K562 (cell line): ENCODE measurements at regions not wholly inside any gene's neighbourhood (a gene's known extent, or its start where the extent isn't known, plus 50 kb on each side); places are given as distances from the start of the nearest gene placed in this dataset.

Experiments
- ATAC-seq: fragments of 200-7000 bp; cut with Tn5 transposase; 3 replicates; pipeline ENCODE4 v1.9.1; 2020; ENCODE audit warnings: moderate library complexity
- BruUV-seq: library from RNA; stranded (reverse); fragments of 400-500 nt; replicated peaks from 2 replicates; lab custom pipeline; 2021; lab: Mats Ljungman, UMichigan
- CTCF ChIA-PET: fragments of 300-600 bp; formaldehyde crosslinking; extraction: SDS; loops from one replicate; lab custom pipeline; 2021; ENCODE audit warnings: low intra/inter-chr PET ratio; lab: Yijun Ruan, JAX
- POLR2A ChIA-PET: fragments of 300-600, 350-650 bp; sonication (Branson Sonifier 250); formaldehyde crosslinking; extraction: SDS; loops from one replicate; lab custom pipeline; 2021; ENCODE audit warnings: antibody characterized with exemption, inconsistent platforms; lab: Yijun Ruan, JAX
- DNase-seq, 4 experiments: peaks; one replicate each; pipeline versions ENCODE4 v3.0.0 to v3.0.0-alpha.2; 2011 to 2018; ENCODE audit warnings: low spot score in 3 of 4, mixed read lengths in 3 of 4; ENCODE audit errors: extremely low read depth in 1 of 4
- FAIRE-seq: peaks from 2 replicates; lab custom pipeline; 2011; peaks lifted over from hg19 to GRCh38; lab: Jason Lieb, UNC
- H2AFZ ChIP-seq: 2 replicates; pipeline ENCODE4 v1.6.0; 2011; ENCODE audit warnings: low read depth, low read length, control low read depth, inconsistent platforms
- H3K27ac ChIP-seq: fragments of 200-600 bp; 3 replicates; pipeline ENCODE4 v1.8.0; 2011; ENCODE audit warnings: low read depth, mild to moderate bottlenecking, control low read depth, inconsistent platforms, low read length, moderate library complexity, mixed read lengths; ENCODE audit errors: extremely low read depth
- H3K27me3 ChIP-seq, 2 experiments: fragments of 300-600 bp in 1 of 2; 2 replicates in 1 of 2; 3 replicates in 1 of 2; pipeline versions ENCODE4 v1.6.0 to v1.8.0; 2011; ENCODE audit warnings: inconsistent platforms in 2 of 2, low read length in 2 of 2, mild to moderate bottlenecking in 1 of 2, mixed read lengths in 1 of 2, moderate library complexity in 1 of 2; ENCODE audit not compliant: control insufficient read depth in 2 of 2, insufficient read depth in 2 of 2
- H3K36me3 ChIP-seq: fragments of 300-600 bp; 3 replicates; pipeline ENCODE4 v1.8.0; 2011; ENCODE audit warnings: mild to moderate bottlenecking, low read length, inconsistent platforms; ENCODE audit not compliant: control insufficient read depth, insufficient read depth
- H3K4me1 ChIP-seq, 2 experiments: fragments of 200-600 bp in 1 of 2; replicated peaks in 1 of 2; 2 replicates in 1 of 2; 3 replicates in 1 of 2; pipeline versions ENCODE4 v1.5.1 to v1.8.0; 2011; ENCODE audit warnings: inconsistent platforms in 2 of 2, low read length in 2 of 2, mild to moderate bottlenecking in 1 of 2, mixed read lengths in 1 of 2, moderate library complexity in 1 of 2; ENCODE audit not compliant: control insufficient read depth in 2 of 2, insufficient read depth in 2 of 2
- H3K4me2 ChIP-seq: 2 replicates; pipeline ENCODE4 v1.6.1; 2011; ENCODE audit warnings: low read length, control low read depth, inconsistent platforms, mixed read lengths; ENCODE audit not compliant: insufficient read depth
- H3K4me3 ChIP-seq: fragments of 200-600 bp; sonication (generic), shearing (Covaris generic); 2 replicates; pipeline ENCODE4 v1.5.1; 2016; ENCODE audit warnings: control low read depth, inconsistent platforms
- H3K79me2 ChIP-seq: fragments of 200-600 bp; 3 replicates; pipeline ENCODE4 v1.8.0; 2011; ENCODE audit warnings: low read length, inconsistent platforms; ENCODE audit not compliant: control insufficient read depth, insufficient read depth
- H3K9ac ChIP-seq, 2 experiments: 2 replicates each; pipeline versions ENCODE4 v1.6.0 to v1.6.1; 2011; ENCODE audit warnings: low read depth in 2 of 2, low read length in 2 of 2, control low read depth in 1 of 2, inconsistent platforms in 1 of 2, mild to moderate bottlenecking in 1 of 2, mixed read lengths in 1 of 2; ENCODE audit not compliant: insufficient read depth in 1 of 2
- H3K9me1 ChIP-seq: one replicate; pipeline ENCODE4 v1.6.0; 2011; ENCODE audit warnings: inconsistent platforms, mild to moderate bottlenecking, low read length, moderate library complexity; ENCODE audit not compliant: control insufficient read depth, insufficient read depth
- H3K9me3 ChIP-seq: replicated peaks from 2 replicates; pipeline ENCODE4 v1.5.1; 2011; ENCODE audit warnings: low read depth, low read length, inconsistent platforms; ENCODE audit not compliant: control insufficient read depth, insufficient read depth
- H4K20me1 ChIP-seq: replicated peaks from 2 replicates; pipeline ENCODE4 v1.6.1; 2011; ENCODE audit warnings: low read length, inconsistent platforms, mixed read lengths; ENCODE audit not compliant: control insufficient read depth, insufficient read depth
- ARID2 ChIP-seq: fragments of 450-650 bp; IDR thresholded peaks from 2 replicates; pipeline ENCODE4 v1.6.1; 2017; ENCODE audit warnings: antibody characterized with exemption, mild to moderate bottlenecking
- CBX8 ChIP-seq: fragments of 200-600 bp; sonication (generic); IDR thresholded peaks from 2 replicates; pipeline ENCODE4 v1.6.1; 2012; ENCODE audit warnings: borderline replicate concordance, mixed run types, low read depth, mild to moderate bottlenecking, moderate library complexity, mixed read lengths, low read length, control low read depth, inconsistent platforms; ENCODE audit not compliant: poor library complexity, severe bottlenecking; ENCODE audit errors: extremely low read depth
- DNMT1 ChIP-seq: fragments of 450-650 bp; IDR thresholded peaks from 2 replicates; pipeline ENCODE4 v1.6.1; 2016; ENCODE audit warnings: antibody characterized with exemption, mild to moderate bottlenecking
- ILF3 ChIP-seq: fragments of 450-650 bp; IDR thresholded peaks from 2 replicates; pipeline ENCODE4 v1.6.1; 2018; ENCODE audit warnings: antibody characterized with exemption, mild to moderate bottlenecking, moderate library complexity, borderline replicate concordance
- NCOR1 ChIP-seq: fragments of 450-650 bp; IDR thresholded peaks from 2 replicates; pipeline ENCODE4 v1.6.1; 2016; ENCODE audit warnings: mild to moderate bottlenecking, moderate library complexity
- PRPF4 ChIP-seq: fragments of 200-400 bp; formaldehyde crosslinking; IDR thresholded peaks from one replicate; pipeline ENCODE4 v1.6.1; 2017; ENCODE audit warnings: low read length, low read depth, mild to moderate bottlenecking; ENCODE audit not compliant: insufficient read depth, poor library complexity, severe bottlenecking
- TFAM ChIP-seq: fragments of 250-450 bp; sonication (Bioruptor Pico); conservative IDR thresholded peaks from 2 replicates; pipeline ENCODE4 v1.5.0; 2021; ENCODE audit warnings: mild to moderate bottlenecking, moderate library complexity
- ZBTB8A ChIP-seq: fragments of 450-650 bp; IDR thresholded peaks from 2 replicates; pipeline ENCODE4 v1.6.1; 2018; ENCODE audit warnings: mild to moderate bottlenecking, moderate library complexity; ENCODE audit not compliant: partially characterized antibody
- ZKSCAN8 ChIP-seq: fragments of 200-800 bp; sonication (Bioruptor generic); IDR thresholded peaks from 2 replicates; pipeline ENCODE4 v1.6.1; 2016; ENCODE audit warnings: missing genetic modification characterization, missing compliant biosample characterization
- WGBS: fragments of 100-300 bp; shearing (Covaris generic); methylation state at CpG from one replicate; pipeline ENCODE4 v1.1.6; 2016; ENCODE audit warnings: low coverage, mixed read lengths; ENCODE audit not compliant: insufficient coverage; ENCODE audit errors: missing lambda C conversion rate; 5-methylcytosine and 5-hydroxymethylcytosine counted together
- in situ Hi-C: fragments of 300-500 bp; cut with MboI; formaldehyde crosslinking; loops from 4 replicates; pipeline ENCODE4 v1.15.0; 2018; ENCODE audit warnings: inconsistent platforms, mixed read lengths
- intact Hi-C: fragments of 100-400 bp; cut with micrococcal nuclease; formaldehyde crosslinking; loops from 2 replicates; pipeline ENCODE4 v1.14.2; 2022
- TF ChIP-seq, protein P1 (sequence below): fragments of 250-450 bp; sonication (Bioruptor Pico); IDR thresholded peaks from 2 replicates; pipeline ENCODE4 v1.5.0; 2021; ENCODE audit warnings: mild to moderate bottlenecking, borderline replicate concordance

DNA sequence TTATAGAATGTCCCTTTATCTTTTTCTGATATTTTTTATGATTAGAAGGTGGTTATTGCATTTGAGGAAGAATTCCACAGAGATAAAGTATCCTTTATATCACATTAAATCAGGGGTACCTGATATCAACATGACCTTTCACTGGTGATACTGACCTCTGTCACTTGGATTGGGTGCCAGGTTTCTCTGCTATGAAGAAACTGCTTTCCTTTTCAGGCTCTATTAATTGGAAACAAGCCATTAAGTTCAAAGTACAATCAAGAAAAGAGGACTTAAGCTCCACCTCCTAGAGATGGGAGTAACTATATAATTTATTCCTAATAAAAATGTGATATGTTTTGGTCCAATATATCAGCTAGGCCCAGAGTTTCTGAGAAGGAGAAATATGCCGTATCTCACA, 514.6 kb upstream of the TYRP1 start:
- no peak overlapping the region for H3K4me3 ChIP-seq
- no peaks in the 10 kb centered on the region for H3K79me2 ChIP-seq
- no peak for ATAC-seq
- BruUV-seq: no TSS peak
- CTCF ChIA-PET: no interaction called here
- no peak overlapping the region for H3K9ac ChIP-seq
- no peaks in the 10 kb centered on the region for H3K27me3 ChIP-seq
- intact Hi-C loops (no loop called here), in situ Hi-C loops (no loop called here)
- no peaks in the 10 kb centered on the region for H3K9me1 ChIP-seq
- H3K27ac ChIP-seq: no peak overlapping the region
- no peak for DNase-seq
- WGBS: 0% methylated on average over 1 of the region's 1 CpG
- H3K4me2 ChIP-seq: no peak overlapping the region
- no peaks in the 10 kb centered on the region for H3K36me3 ChIP-seq
- no peaks in the 10 kb centered on the region for H3K9me3 ChIP-seq
- H4K20me1 ChIP-seq: no peaks in the 10 kb centered on the region
- no peak overlapping the region for H2AFZ ChIP-seq
- H3K4me1 ChIP-seq: no peaks in the 10 kb centered on the region
- POLR2A ChIA-PET: no interaction called here
- FAIRE-seq: no peak
- TF ChIP-seq NCOR1: no peak
- TF ChIP-seq PRPF4: no peak
- TF ChIP-seq, protein P1, sequence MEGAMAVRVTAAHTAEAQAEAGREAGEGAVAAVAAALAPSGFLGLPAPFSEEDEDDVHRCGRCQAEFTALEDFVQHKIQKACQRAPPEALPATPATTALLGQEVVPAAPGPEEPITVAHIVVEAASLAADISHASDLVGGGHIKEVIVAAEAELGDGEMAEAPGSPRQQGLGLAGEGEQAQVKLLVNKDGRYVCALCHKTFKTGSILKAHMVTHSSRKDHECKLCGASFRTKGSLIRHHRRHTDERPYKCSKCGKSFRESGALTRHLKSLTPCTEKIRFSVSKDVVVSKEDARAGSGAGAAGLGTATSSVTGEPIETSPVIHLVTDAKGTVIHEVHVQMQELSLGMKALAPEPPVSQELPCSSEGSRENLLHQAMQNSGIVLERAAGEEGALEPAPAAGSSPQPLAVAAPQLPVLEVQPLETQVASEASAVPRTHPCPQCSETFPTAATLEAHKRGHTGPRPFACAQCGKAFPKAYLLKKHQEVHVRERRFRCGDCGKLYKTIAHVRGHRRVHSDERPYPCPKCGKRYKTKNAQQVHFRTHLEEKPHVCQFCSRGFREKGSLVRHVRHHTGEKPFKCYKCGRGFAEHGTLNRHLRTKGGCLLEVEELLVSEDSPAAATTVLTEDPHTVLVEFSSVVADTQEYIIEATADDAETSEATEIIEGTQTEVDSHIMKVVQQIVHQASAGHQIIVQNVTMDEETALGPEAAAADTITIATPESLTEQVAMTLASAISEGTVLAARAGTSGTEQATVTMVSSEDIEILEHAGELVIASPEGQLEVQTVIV (CRISPR knock-in tag): no peak
- TF ChIP-seq DNMT1: no peak
- TF ChIP-seq CBX8: no peak
- no peak for TF ChIP-seq ZBTB8A
- no peak for TF ChIP-seq TFAM (CRISPR knock-in tag)
- TF ChIP-seq ARID2: no peak
- no peak for TF ChIP-seq ZKSCAN8 (CRISPR knock-in tag)
- TF ChIP-seq ILF3: no peak
